ENCODE measurements at regions not wholly inside any gene's neighbourhood (a gene's known extent, or its start where the extent isn't known, plus 50 kb on each side); places are given as distances from the start of the nearest gene placed in this dataset.

GRCh38 chr3:101149707-101150106 is 156.5 kb upstream of the ABI3BP start:
- no peak for FAIRE-seq

More at GRCh38 chr3:101149707-101150106, 156.5 kb upstream of the ABI3BP start:
- H3K9ac ChIP-seq (replicated peaks; ENCODE audit: extremely low read depth, insufficient read depth, low read length), result no peak overlapping the region
- H2AFZ ChIP-seq (ENCODE audit: low read depth, low read length), result no peak overlapping the region
- no peak overlapping the region for H3K4me3 ChIP-seq (replicated peaks in 1 of 3; ENCODE audit: insufficient read depth in 1 of 3, low read depth in 1 of 3, low read length in 3 of 3)
- H3K27me3 ChIP-seq (ENCODE audit: control insufficient read depth in 2 of 2, insufficient read depth in 2 of 2, low read length in 2 of 2), result no peaks in the 10 kb centered on the region
- no peaks in the 10 kb centered on the region for H3K79me2 ChIP-seq (ENCODE audit: control insufficient read depth, insufficient read depth, low read length)
- dilution Hi-C loops (cut with MboI; ENCODE audit: extremely low pct_ligation_motif_present, low sequenced_read_pairs) (no loop called here), intact Hi-C loops (cut with micrococcal nuclease) (no loop called here)
- POLR2A ChIA-PET, result no interaction called here
- DNase-seq (ENCODE audit: low read depth, low spot score), result no peak
- no peak overlapping the region for H3K4me2 ChIP-seq (ENCODE audit: insufficient read depth, low read length)
- CTCF ChIA-PET, result no interaction called here
- H3K9me1 ChIP-seq (replicated peaks; ENCODE audit: control insufficient read depth, extremely low read depth, insufficient read depth, low read length), result no peaks in the 10 kb centered on the region
- no TSS peak for BruUV-seq (replicated peaks)
- no peak overlapping the region for H3K27ac ChIP-seq (ENCODE audit: insufficient read depth, low read depth, low read length)
- H3K9me3 ChIP-seq (replicated peaks; ENCODE audit: control insufficient read depth, insufficient read depth, low read length), result no peaks in the 10 kb centered on the region
- TF ChIP-seq EZH2 (IDR thresholded peaks at IDR 0.05; ENCODE audit: borderline replicate concordance, low read depth, low read length, severe bottlenecking), result no peak
- no peak for TF ChIP-seq POLR2AphosphoS5 (IDR thresholded peaks at IDR 0.05; ENCODE audit: insufficient read depth, low read depth, low read length)
- no peak for TF ChIP-seq GATA2 (IDR thresholded peaks at IDR 0.05; ENCODE audit: insufficient read depth, insufficient read length, low read depth, low read length)
- no peak for TF ChIP-seq POLR2A (IDR thresholded peaks at IDR 0.05; ENCODE audit: low read depth, low read length)
- TF ChIP-seq JUN (IDR thresholded peaks at IDR 0.05; ENCODE audit: borderline replicate concordance, insufficient read depth, insufficient read length, low read depth), result no peak
- TF ChIP-seq CTCF (IDR thresholded peaks at IDR 0.05; ENCODE audit: extremely low read depth in 1 of 2, insufficient read depth in 1 of 2, low read depth in 1 of 2, low read length in 2 of 2), result no peak
- TF ChIP-seq MAX (IDR thresholded peaks at IDR 0.05; ENCODE audit: insufficient read depth, insufficient read length), result no peak
- TF ChIP-seq MYC (IDR thresholded peaks at IDR 0.05; ENCODE audit: low read depth, low read length), result no peak
- TF ChIP-seq FOS (IDR thresholded peaks at IDR 0.05; ENCODE audit: borderline replicate concordance, insufficient read depth, low read length), result no peak
- no peaks in the 10 kb centered on the region for H3K36me3 ChIP-seq (ENCODE audit: control insufficient read depth in 2 of 2, extremely low read depth in 1 of 2, insufficient read depth in 2 of 2, low read length in 2 of 2)
- H3K4me1 ChIP-seq (ENCODE audit: control insufficient read depth, extremely low read depth, insufficient read depth, low read length), result no peaks in the 10 kb centered on the region
- no peaks in the 10 kb centered on the region for H4K20me1 ChIP-seq (replicated peaks; ENCODE audit: control insufficient read depth, extremely low read depth, insufficient read depth, low read length)
